SU-DHL-6 (cell line): ENCODE measurements at regions not wholly inside any gene's neighbourhood (a gene's known extent, or its start where the extent isn't known, plus 50 kb on each side); places are given as distances from the start of the nearest gene placed in this dataset.

ENCODE experiments used
- H2AFZ ChIP-seq: fragments of 200-600 bp; sonication (generic); 2 replicates; pipeline ENCODE4 v1.6.1; 2014; ENCODE audit warnings: low read depth, mild to moderate bottlenecking, moderate library complexity, mixed read lengths, antibody characterized with exemption, low read length; ENCODE audit not compliant: severe bottlenecking
- H3F3A ChIP-seq: fragments of 200-600 bp; shearing (Covaris generic); 2 replicates; pipeline ENCODE4 v1.6.0; 2016; ENCODE audit warnings: antibody characterized with exemption, mild to moderate bottlenecking; ENCODE audit not compliant: insufficient read depth
- H3K27ac ChIP-seq: fragments of 200-600 bp; sonication (generic); 2 replicates; pipeline ENCODE4 v1.5.1; 2016; ENCODE audit warnings: low read depth, mild to moderate bottlenecking, low read length, moderate library complexity, mixed read lengths
- H3K27me3 ChIP-seq: fragments of 200-600 bp; sonication (generic), shearing (Covaris generic); 2 replicates; pipeline ENCODE4 v1.6.0; 2014; ENCODE audit warnings: mild to moderate bottlenecking, low read length
- H3K36me3 ChIP-seq: fragments of 200-600 bp; sonication (generic); 2 replicates; pipeline ENCODE4 v1.6.1; 2014; ENCODE audit warnings: mild to moderate bottlenecking, low read length, mixed read lengths
- H3K4me2 ChIP-seq: fragments of 300-600, 200-600 bp; shearing (Covaris generic), sonication (generic); 2 replicates; pipeline ENCODE4 v1.6.0; 2014; ENCODE audit warnings: low read length, low read depth, mild to moderate bottlenecking; ENCODE audit not compliant: poor library complexity, severe bottlenecking
- H3K4me3 ChIP-seq: fragments of 200-600 bp; sonication (generic); 2 replicates; pipeline ENCODE4 v1.5.1; 2014; ENCODE audit warnings: antibody characterized with exemption, low read length, mild to moderate bottlenecking, mixed read lengths; ENCODE audit not compliant: insufficient read depth, poor library complexity, severe bottlenecking
- H3K79me2 ChIP-seq: fragments of 200-600 bp; sonication (generic); 2 replicates; pipeline ENCODE4 v1.6.1; 2014; ENCODE audit warnings: mild to moderate bottlenecking, low read length, moderate library complexity; ENCODE audit not compliant: insufficient read depth
- H3K9ac ChIP-seq: fragments of 200-600 bp; sonication (generic); 2 replicates; pipeline ENCODE4 v1.7.0; 2014; ENCODE audit warnings: mild to moderate bottlenecking, low read length
- H3K9me2 ChIP-seq: fragments of 200-600 bp; sonication (generic); replicated peaks from 2 replicates; pipeline ENCODE4 v1.6.1; 2014; ENCODE audit warnings: low read length; ENCODE audit not compliant: insufficient read depth
- H3K9me3 ChIP-seq: fragments of 200-600 bp; sonication (generic); 2 replicates; pipeline ENCODE4 v1.6.1; 2014; ENCODE audit warnings: low read length, mixed read lengths; ENCODE audit not compliant: insufficient read depth
- H4K20me1 ChIP-seq: fragments of 200-600 bp; sonication (generic); 2 replicates; pipeline ENCODE4 v1.6.1; 2014; ENCODE audit warnings: low read depth, mild to moderate bottlenecking, antibody characterized with exemption, low read length, moderate library complexity, mixed read lengths
- CTCF ChIP-seq: fragments of 200-600 bp; sonication (generic); IDR thresholded peaks from one replicate; pipeline ENCODE4 v1.5.1; 2017; ENCODE audit warnings: antibody characterized with exemption, mild to moderate bottlenecking, low read length, moderate library complexity; ENCODE audit not compliant: insufficient read depth, poor library complexity, severe bottlenecking
- EZH2phosphoT487 ChIP-seq: fragments of 200-600 bp; sonication (generic), shearing (Covaris generic); conservative IDR thresholded peaks from 2 replicates; pipeline ENCODE4 v1.6.1; 2018; ENCODE audit warnings: mild to moderate bottlenecking, antibody characterized with exemption, low read length, moderate library complexity, mixed read lengths

- H3F3A ChIP-seq, result no peaks in the 10 kb centered on the region
- H3K9ac ChIP-seq, result no peak overlapping the region
- no peaks in the 10 kb centered on the region for H3K9me2 ChIP-seq
- no peaks in the 10 kb centered on the region for H3K27me3 ChIP-seq
- no peak overlapping the region for H3K27ac ChIP-seq
- no peaks in the 10 kb centered on the region for H4K20me1 ChIP-seq
- TF ChIP-seq CTCF (no peak), EZH2phosphoT487 (no peak)
- no peaks in the 10 kb centered on the region for H3K36me3 ChIP-seq
- H2AFZ ChIP-seq, result no peak overlapping the region
- H3K4me3 ChIP-seq, result no peak overlapping the region
- no peaks in the 10 kb centered on the region for H3K9me3 ChIP-seq
- no peak overlapping the region for H3K4me2 ChIP-seq
- H3K79me2 ChIP-seq, result no peaks in the 10 kb centered on the region
Observed at GRCh38 chr3:157939166-157939565, 167.1 kb downstream of the SHOX2 start.

GRCh38 chr3:157938154-157938779 is 168.0 kb downstream of the SHOX2 start:
- Histone ChIP-seq H3K4me3 (no peak overlapping the region), H4K20me1 (no peaks in the 10 kb centered on the region), H3K9me3 (no peaks in the 10 kb centered on the region), H3K36me3 (no peaks in the 10 kb centered on the region), H2AFZ (no peak overlapping the region), H3K4me2 (no peak overlapping the region), H3K9me2 (no peaks in the 10 kb centered on the region), H3K27ac (no peak overlapping the region), H3K79me2 (no peaks in the 10 kb centered on the region), H3F3A (no peaks in the 10 kb centered on the region), H3K9ac (no peak overlapping the region), H3K27me3 (no peaks in the 10 kb centered on the region)
- TF ChIP-seq CTCF, result no peak
- no peak for TF ChIP-seq EZH2phosphoT487

- Histone ChIP-seq H3K27ac (no peak overlapping the region), H3F3A (no peaks in the 10 kb centered on the region), H3K4me2 (no peak overlapping the region), H3K79me2 (no peaks in the 10 kb centered on the region), H3K9me3 (no peaks in the 10 kb centered on the region), H3K9ac (no peak overlapping the region), H4K20me1 (no peaks in the 10 kb centered on the region), H3K9me2 (no peaks in the 10 kb centered on the region), H2AFZ (no peak overlapping the region), H3K4me3 (no peak overlapping the region), H3K27me3 (no peaks in the 10 kb centered on the region), H3K36me3 (no peaks in the 10 kb centered on the region)
- TF ChIP-seq CTCF (no peak), EZH2phosphoT487 (no peak)
Observed at GRCh38 chr3:157931517-157931916, 174.7 kb downstream of the SHOX2 start.
